NCI-H2196 treated with DMSO at 0.1 percent for 48 hours (cell line): ENCODE measurements at regions not wholly inside any gene's neighbourhood (a gene's known extent, or its start where the extent isn't known, plus 50 kb on each side); places are given as distances from the start of the nearest gene placed in this dataset.
"Not testable (repeated sequence)": the region's sequence is repeated elsewhere in the genome, so short reads cannot be mapped to it uniquely, and the experiment has no call there.

Experiments
- DNase-seq: peaks from one replicate; lab custom pipeline; 2025; ENCODE audit not compliant: unreplicated experiment; lab: John Stamatoyannopoulos, UW

- no peak for DNase-seq
These were observed 342.6 kb downstream of the NSUN3 start for GRCh38 chr3:94405258-94406035.

- no peak for DNase-seq
These were observed 343.7 kb downstream of the NSUN3 start for GRCh38 chr3:94406595-94406994.

GRCh38 chr3:94412936-94413335 is 350.1 kb downstream of the NSUN3 start:
- not testable (repeated sequence) for DNase-seq

- DNase-seq, result no peak
These were observed 350.7 kb downstream of the NSUN3 start for GRCh38 chr3:94413336-94414108.

DNA sequence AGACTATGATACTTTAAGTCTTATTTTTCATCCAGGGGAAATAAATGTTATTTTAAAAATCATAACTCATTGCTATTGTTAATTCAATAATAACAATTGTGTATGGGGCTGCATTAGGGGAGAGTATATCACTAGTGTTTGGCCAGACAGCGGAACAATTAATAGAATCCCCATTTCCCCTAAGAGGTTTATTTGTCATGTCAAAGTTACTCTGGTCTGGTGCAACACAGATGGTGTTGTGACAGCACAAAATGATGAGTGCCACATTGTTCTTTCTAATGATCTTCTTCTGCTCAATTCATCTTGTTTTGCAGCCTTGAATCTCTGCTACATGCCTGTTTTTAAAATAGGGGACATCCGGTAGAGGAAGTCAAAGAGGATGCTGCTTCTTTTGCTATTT is 351.6 kb downstream of the NSUN3 start:
- DNase-seq, result no peak

- no peak for DNase-seq
These were observed 353.9 kb downstream of the NSUN3 start for GRCh38 chr3:94416768-94417167.

GRCh38 chr3:94417963-94418455 is 355.1 kb downstream of the NSUN3 start:
- no peak for DNase-seq

DNA sequence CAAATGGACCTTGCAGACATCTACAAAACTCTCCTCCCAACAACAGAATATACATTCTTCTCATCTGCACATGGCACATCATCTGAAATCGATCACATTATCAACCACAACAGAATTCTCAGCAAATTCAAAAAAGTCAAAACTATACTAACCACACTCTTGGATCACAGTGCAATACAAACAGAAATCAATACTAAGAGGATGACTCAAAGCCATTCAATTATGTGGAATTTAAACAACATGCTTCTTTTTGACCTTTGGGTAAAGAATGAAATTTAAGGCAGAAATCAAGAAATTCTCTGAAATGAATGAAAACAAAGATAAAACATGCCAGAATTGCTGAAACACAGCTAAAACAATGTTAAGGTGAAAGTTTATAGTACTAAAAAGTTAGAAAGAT is 358.1 kb downstream of the NSUN3 start:
- no peak for DNase-seq

DNA sequence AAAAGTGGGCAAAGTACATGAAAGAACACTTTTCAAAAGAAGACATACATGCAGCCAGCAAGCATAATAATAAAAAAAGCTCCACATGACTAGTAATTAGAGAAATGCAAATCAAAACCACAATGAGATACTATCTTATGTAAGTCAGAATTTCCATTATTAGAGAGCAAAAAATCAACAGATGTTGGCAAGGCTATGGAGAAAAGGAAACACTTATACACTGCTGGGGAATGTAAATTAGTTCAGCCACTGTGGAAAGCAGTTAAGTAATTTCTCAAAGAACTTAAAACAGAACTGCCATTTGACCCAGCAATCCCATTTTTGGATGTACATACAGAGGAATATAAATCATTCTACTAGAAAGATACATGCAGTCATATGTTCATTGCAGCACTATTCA is 360.7 kb downstream of the NSUN3 start:
- DNase-seq, result no peak

DNA sequence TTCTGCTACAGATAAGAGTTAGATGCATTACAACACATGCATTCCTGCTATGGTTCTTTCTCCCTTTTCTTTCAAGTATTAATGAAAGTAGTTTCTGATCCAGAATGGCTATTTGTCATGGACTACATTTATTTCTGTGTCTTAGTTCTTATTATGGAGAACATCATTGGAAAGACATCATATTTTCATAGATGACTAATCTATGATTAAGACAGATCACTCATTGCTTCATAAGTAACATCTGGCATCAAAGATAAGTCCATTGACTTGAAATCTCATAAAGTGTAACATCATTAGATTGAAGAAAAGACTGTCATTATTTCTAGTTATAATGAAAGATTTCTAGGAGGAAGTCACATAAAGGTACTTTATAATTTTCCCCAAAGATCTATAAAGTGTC is 366.7 kb downstream of the NSUN3 start:
- DNase-seq, result no peak

GRCh38 chr3:94431876-94432570 is 369.2 kb downstream of the NSUN3 start:
- no peak for DNase-seq

GRCh38 chr3:94433811-94434210 is 370.9 kb downstream of the NSUN3 start:
- no peak for DNase-seq

DNA sequence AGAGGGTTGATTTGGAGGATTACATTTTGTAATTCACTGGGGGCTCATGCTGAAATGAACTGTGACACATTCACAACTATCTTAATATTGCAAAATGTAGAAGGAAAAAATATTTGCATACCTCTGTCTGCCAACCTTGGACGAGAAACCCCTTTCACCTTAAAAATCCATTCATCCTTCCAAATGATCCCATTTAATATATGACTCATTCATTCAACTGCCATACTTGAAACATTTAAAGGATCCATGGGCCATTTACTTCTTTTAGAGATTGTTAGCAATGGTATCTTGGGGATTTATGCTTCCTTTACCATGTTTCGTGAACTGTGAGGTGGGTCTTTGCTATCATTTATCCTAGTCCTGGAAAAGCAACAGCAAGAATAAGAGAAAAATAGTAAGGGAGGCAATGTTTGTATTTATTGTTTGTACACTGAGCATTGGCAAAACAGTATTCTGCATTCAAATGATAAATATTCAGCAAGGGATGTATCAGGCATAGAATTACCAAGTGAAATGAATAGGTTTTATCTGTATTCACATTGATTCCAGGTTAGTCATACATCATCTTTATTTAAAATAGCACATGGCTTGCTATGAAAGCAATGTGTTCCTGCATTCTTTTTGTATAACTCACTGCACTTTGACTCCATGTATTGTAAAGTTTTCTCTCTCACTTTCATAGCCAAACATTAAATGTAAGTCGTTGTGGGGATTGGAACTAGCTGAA is 378.1 kb downstream of the NSUN3 start:
- no peak for DNase-seq

GRCh38 chr3:94441494-94441847 is 378.6 kb downstream of the NSUN3 start:
- DNase-seq, result no peak

DNA sequence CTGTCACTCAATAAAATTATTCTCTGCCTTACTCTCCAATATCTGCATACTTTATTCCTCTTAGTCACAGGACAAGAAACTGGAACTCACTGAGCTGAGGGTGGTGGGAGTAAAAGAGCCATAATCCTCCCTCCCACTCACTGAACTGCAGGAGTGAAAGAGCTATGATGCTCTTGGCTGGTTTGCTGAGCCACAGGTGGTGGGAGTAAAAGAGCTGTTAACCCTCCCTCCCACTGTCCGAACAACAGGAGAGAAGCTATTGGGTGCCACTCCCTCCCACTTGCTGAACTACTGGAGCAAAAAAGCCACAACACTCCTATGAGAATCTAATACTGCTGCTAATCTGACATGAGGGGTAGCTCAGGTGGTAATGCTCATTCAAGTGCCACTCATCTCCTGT is 391.0 kb downstream of the NSUN3 start:
- DNase-seq, result no peak

- DNase-seq, result no peak
These were observed 396.3 kb downstream of the NSUN3 start for GRCh38 chr3:94459167-94459566.

- DNase-seq, result no peak
These were observed 398.1 kb downstream of the NSUN3 start for GRCh38 chr3:94460931-94461330.

DNA sequence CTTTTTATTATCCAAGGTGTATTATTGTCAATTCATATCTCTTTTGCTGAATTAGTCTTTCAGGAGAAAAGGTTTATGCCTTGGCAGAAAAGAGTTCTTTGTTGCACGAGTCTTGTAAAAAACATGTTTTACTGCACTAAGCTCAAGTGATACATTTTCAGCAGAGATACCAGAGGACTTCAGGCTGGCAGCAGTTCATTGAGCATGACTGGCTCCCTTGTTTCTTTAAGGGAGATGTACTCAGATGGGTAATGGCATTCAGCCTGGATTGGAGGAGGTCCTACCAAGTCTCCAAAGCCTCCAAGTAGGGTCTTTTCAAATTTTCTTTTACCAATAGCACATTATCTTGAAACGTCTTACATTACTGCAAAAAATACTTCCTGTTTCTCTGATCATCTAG is 400.1 kb downstream of the NSUN3 start:
- DNase-seq, result no peak

GRCh38 chr3:94472511-94472910 is 409.6 kb downstream of the NSUN3 start:
- no peak for DNase-seq

DNA sequence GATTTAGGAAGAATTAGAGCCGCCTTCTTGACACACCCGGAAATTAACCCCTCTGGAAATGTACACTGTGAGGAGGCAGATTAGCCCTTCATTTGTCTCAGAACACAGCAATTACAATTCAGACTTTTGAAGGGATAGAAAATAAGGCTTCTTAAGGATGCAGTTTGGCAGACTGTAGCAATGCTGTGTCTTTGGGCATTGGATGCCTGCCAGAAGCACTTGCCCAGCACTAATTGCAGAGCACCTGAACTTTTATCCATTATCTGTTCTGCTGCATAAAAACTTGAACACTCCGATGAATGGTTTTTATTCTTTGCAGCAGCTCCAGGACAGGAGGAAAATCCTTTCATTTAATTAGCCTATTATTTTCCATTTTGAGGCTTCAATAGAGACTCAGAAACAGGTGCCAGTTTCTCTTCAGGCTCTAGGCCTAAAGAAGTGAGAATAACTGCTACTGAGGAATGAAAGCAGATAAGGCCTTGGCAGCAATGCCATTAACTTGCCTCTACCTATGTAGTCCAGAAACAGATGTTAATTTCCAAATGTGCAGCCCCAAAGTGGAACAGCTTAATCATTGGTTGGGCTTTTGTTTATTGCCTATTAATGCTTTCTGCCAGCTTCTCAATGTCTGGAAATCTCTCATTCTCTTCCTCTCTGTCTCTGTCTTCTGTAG is 418.5 kb downstream of the NSUN3 start:
- DNase-seq, result no peak

DNA sequence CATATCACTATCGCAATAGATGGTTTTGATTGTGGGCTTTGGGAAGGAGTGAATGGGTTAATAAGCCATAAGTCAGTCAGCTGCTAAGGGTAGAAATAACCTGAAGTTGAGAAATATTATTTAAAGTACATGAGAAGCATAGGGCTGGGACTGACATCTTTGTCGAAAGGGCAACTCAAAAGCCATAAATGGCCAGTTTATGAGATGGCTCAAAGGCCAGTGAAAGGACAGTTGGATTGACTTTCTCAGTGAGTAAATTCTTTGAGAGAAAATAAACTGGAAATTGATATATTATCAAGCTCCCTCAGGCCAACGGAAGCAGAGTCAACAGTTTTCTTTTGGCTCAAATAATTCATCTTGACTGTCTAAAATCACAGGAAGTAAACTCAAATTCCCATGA is 419.8 kb downstream of the NSUN3 start:
- DNase-seq, result no peak
